Kidney (tissue), 13 donors: ENCODE measurements at regions not wholly inside any gene's neighbourhood (a gene's known extent, or its start where the extent isn't known, plus 50 kb on each side); places are given as distances from the start of the nearest gene placed in this dataset.

Experiments used
- DNase-seq, 5 donors: peaks; one replicate each; pipeline ENCODE4 v3.0.0-alpha.2; 2013 to 2020
- FAIRE-seq: peaks from 2 replicates; lab custom pipeline; 2012; peaks lifted over from hg19 to GRCh38; lab: Jason Lieb, UNC
- H3K27ac ChIP-seq, 2 donors: one replicate each; pipeline ENCODE4 v1.7.0; 2013; ENCODE audit warnings: low read depth in 2 of 2, low read length in 2 of 2, inconsistent platforms in 1 of 2
- H3K27me3 ChIP-seq: one replicate; pipeline ENCODE4 v1.7.1; 2013; ENCODE audit warnings: low read length, inconsistent platforms; ENCODE audit not compliant: control insufficient read depth, insufficient read depth
- H3K36me3 ChIP-seq, 3 donors: one replicate each; pipeline versions ENCODE4 v1.7.0 to v1.7.1; 2013; ENCODE audit warnings: low read length in 3 of 3, control low read depth in 1 of 3, inconsistent platforms in 1 of 3; ENCODE audit not compliant: insufficient read depth in 3 of 3, control insufficient read depth in 2 of 3
- H3K4me1 ChIP-seq, 3 donors: one replicate each; pipeline versions ENCODE4 v1.7.0 to v1.7.1; 2013; ENCODE audit warnings: low read length in 3 of 3, inconsistent platforms in 1 of 3, low read depth in 1 of 3; ENCODE audit not compliant: control insufficient read depth in 2 of 3, insufficient read depth in 2 of 3
- H3K4me3 ChIP-seq, 3 donors: one replicate each; pipeline versions ENCODE4 v1.7.0 to v1.8.1; 2013; ENCODE audit warnings: low read length in 3 of 3, control low read depth in 1 of 3, inconsistent platforms in 1 of 3
- H3K9ac ChIP-seq, 3 donors: one replicate each; pipeline versions ENCODE4 v1.7.0 to v1.7.1; 2013; ENCODE audit warnings: low read length in 3 of 3, control low read depth in 1 of 3, inconsistent platforms in 1 of 3
- H3K9me3 ChIP-seq, 3 donors: one replicate each; pipeline versions ENCODE4 v1.7.0 to v1.7.1; 2013; ENCODE audit warnings: low read length in 3 of 3, control low read depth in 1 of 3, inconsistent platforms in 1 of 3; ENCODE audit not compliant: control insufficient read depth in 2 of 3, insufficient read depth in 1 of 3
- CTCF ChIP-seq: IDR thresholded peaks from 3 replicates; pipeline ENCODE4 v1.5.1; 2012; ENCODE audit warnings: mild to moderate bottlenecking, moderate library complexity, borderline replicate concordance; ENCODE audit not compliant: insufficient read depth; ENCODE audit errors: extremely low read depth
- intact Hi-C: fragments of 100-400 bp; cut with DNase I; formaldehyde crosslinking; loops from one replicate; pipeline ENCODE4 v1.11.1; 2022
- donor health status: control.
- donor health status: control.
- donor health status: control.
- donor health status: control.
- donor health status: control.
- donor health status: DM: yes; HTN: yes; CAD: no.
- donor health status: Normal renal cell carcinoma (clear cell type).

DNA sequence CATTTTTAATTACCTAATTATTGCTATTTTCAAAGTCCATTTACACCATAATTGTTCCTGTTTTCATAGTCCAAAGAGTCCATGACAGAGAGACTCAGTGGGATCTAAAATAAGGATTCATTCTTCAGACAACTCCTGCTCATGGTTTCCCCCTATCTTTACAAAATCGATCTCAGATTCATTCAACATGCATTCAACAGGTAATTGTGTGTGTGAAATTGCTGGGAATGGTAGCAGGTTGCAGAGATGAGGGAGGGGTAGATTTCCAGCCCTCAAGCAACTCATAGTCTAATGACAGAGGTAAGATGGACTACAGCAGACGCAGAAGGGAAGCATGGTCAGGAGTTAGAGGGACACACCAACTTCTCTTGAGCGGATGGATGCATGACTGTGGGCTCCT lies 138.1 kb downstream of the TSHZ3 start:
- intact Hi-C loops: no loop called here
- Histone ChIP-seq H3K9ac (no peak overlapping the region), H3K36me3 (no peaks in the 10 kb centered on the region), H3K9me3 (no peaks in the 10 kb centered on the region), H3K4me1 (no peaks in the 10 kb centered on the region), H3K27ac (no peak overlapping the region), H3K4me3 (no peak overlapping the region), H3K27me3 (no peaks in the 10 kb centered on the region)
- no peak for FAIRE-seq
- no peak for DNase-seq
- no peak for TF ChIP-seq CTCF

DNA sequence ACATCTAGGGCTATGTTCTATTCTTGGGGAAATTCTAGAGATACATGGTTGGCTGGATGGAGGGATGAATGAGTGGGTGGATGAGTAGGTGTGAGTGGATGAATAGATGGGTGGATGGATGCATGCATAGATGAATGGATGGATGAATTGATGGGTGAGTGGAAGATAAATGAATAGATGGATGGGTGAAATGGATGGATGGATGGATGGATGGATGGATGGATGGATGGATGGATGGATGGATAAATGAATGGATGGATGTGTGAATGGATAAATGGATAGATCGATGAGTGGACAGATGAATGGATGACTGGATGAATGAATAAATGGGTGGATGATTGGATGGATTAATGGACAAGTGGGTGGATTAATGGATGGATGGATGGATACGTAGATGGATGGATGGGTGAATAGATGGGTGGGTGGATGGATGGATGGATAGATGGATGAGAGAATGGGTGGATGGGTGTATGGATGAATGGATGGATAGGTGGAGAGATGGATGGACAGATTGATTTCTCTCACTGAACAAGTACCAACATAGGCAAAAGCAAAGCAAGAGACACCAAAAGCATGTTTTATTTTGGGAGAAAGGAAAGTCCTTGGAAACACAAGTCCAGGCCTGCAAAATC lies 143.2 kb downstream of the TSHZ3 start:
- DNase-seq (no peak), FAIRE-seq (no peak)
- no peaks in the 10 kb centered on the region for H3K36me3 ChIP-seq
- no peak overlapping the region for H3K9ac ChIP-seq
- H3K4me1 ChIP-seq: no peaks in the 10 kb centered on the region
- H3K9me3 ChIP-seq: no peaks in the 10 kb centered on the region
- TF ChIP-seq CTCF: no peak
- no peak overlapping the region for H3K4me3 ChIP-seq
- no peaks in the 10 kb centered on the region for H3K27me3 ChIP-seq
- H3K27ac ChIP-seq: no peak overlapping the region
- intact Hi-C loops: no loop called here

DNA sequence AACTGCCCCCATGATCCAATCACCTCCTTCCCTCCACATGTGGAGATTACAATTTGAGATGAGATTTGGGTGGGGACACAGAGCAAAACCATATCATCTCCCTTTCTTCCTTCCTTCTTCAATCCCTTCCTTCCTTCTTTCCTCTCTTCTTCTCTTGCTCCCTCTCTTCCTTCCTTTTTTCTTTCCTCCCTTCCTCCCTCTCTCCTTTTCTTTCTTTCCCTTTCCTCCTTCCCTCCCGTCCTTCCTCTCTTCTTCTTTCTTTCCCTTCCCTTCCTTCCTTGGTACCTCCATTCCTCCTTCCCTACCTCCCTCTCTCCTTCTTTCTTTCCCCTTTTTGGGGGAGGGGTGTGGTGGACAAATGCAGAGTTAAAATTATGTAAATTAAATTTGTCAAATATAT lies 145.1 kb downstream of the TSHZ3 start:
- Histone ChIP-seq H3K4me1 (no peaks in the 10 kb centered on the region), H3K9me3 (no peaks in the 10 kb centered on the region), H3K9ac (no peak overlapping the region), H3K27ac (no peak overlapping the region), H3K4me3 (no peak overlapping the region), H3K27me3 (no peaks in the 10 kb centered on the region), H3K36me3 (no peaks in the 10 kb centered on the region)
- FAIRE-seq: no peak
- intact Hi-C loops: no loop called here
- TF ChIP-seq CTCF: no peak
- DNase-seq: no peak

DNA sequence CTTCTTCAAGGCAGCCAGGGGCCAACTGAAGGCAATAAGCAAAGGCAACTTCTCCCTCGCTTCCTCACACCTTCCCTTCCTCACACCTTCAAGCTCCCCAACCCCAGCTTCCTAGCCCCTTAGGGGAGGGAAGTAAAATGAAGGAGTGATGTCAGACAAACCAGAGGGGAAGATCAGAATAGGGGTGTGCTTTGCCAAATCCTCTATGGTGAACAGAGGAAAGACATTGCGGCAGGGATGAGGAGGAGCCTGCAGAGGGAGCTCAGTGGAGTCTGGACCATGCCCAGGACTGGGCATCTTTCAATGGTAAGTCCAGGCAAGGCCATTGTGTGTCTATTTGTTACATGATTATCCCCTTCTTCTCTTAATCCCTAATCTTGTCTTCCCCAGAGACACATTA lies 164.0 kb downstream of the TSHZ3 start:
- Histone ChIP-seq H3K9ac (no peak overlapping the region), H3K4me1 (no peaks in the 10 kb centered on the region), H3K27me3 (no peaks in the 10 kb centered on the region), H3K9me3 (peaks cover 0 to 3% (median 0%) of the 10 kb centered on the region in 3 donors), H3K27ac (no peak overlapping the region), H3K4me3 (no peak overlapping the region), H3K36me3 (no peaks in the 10 kb centered on the region)
- intact Hi-C loops: no loop called here
- TF ChIP-seq CTCF: no peak
- FAIRE-seq (no peak), DNase-seq (no peak)
